ENCODE measurements at regions not wholly inside any gene's neighbourhood (a gene's known extent, or its start where the extent isn't known, plus 50 kb on each side); places are given as distances from the start of the nearest gene placed in this dataset.

- no peak for TF ChIP-seq CTCF (IDR thresholded peaks at IDR 0.05)
These were observed 381.1 kb upstream of the PHF14 start for GRCh38 chr7:10592604-10593003.

GRCh38 chr7:10593080-10593479, 380.6 kb upstream of the PHF14 start:
- H3K4me3 Mint-ChIP-seq (ENCODE audit: unreplicated experiment): no peak overlapping the region
- H3K27me3 Mint-ChIP-seq (ENCODE audit: unreplicated experiment): peaks cover 2% of the 10 kb centered on the region
- no peak overlapping the region for H3K27ac Mint-ChIP-seq (ENCODE audit: unreplicated experiment)

More at GRCh38 chr7:10592604-10593003, 381.1 kb upstream of the PHF14 start:
- DNase-seq (ENCODE audit: extremely low spot score, unreplicated experiment): no peak
- Mint-ChIP-seq H3K27me3 (ENCODE audit: unreplicated experiment) (peaks cover 2% of the 10 kb centered on the region), H3K9me3 (ENCODE audit: unreplicated experiment) (no peaks in the 10 kb centered on the region), H3K36me3 (ENCODE audit: unreplicated experiment) (no peaks in the 10 kb centered on the region), H3K4me1 (ENCODE audit: unreplicated experiment) (peaks cover 4% of the 10 kb centered on the region), H3K27ac (ENCODE audit: unreplicated experiment) (no peak overlapping the region), H3K4me3 (ENCODE audit: unreplicated experiment) (no peak overlapping the region)

GRCh38 chr7:10596827-10597226, 376.8 kb upstream of the PHF14 start:
- Mint-ChIP-seq H3K4me1 (ENCODE audit: unreplicated experiment) (no peaks in the 10 kb centered on the region), H3K4me3 (ENCODE audit: unreplicated experiment) (no peak overlapping the region), H3K27ac (ENCODE audit: unreplicated experiment) (no peak overlapping the region), H3K27me3 (ENCODE audit: unreplicated experiment) (no peaks in the 10 kb centered on the region), H3K36me3 (ENCODE audit: unreplicated experiment) (no peaks in the 10 kb centered on the region), H3K9me3 (ENCODE audit: unreplicated experiment) (no peaks in the 10 kb centered on the region)
- DNase-seq (ENCODE audit: extremely low spot score, unreplicated experiment): no peak
- TF ChIP-seq CTCF (IDR thresholded peaks at IDR 0.05): no peak

More at GRCh38 chr7:10593080-10593479, 380.6 kb upstream of the PHF14 start:
- DNase-seq (ENCODE audit: extremely low spot score, unreplicated experiment): no peak
- Mint-ChIP-seq H3K9me3 (ENCODE audit: unreplicated experiment) (no peaks in the 10 kb centered on the region), H3K36me3 (ENCODE audit: unreplicated experiment) (no peaks in the 10 kb centered on the region), H3K4me1 (ENCODE audit: unreplicated experiment) (peaks cover 2% of the 10 kb centered on the region)
- no peak for TF ChIP-seq CTCF (IDR thresholded peaks at IDR 0.05)

- no peaks in the 10 kb centered on the region for H3K9me3 Mint-ChIP-seq (ENCODE audit: unreplicated experiment)
- no peaks in the 10 kb centered on the region for H3K27me3 Mint-ChIP-seq (ENCODE audit: unreplicated experiment)
- TF ChIP-seq CTCF (IDR thresholded peaks at IDR 0.05): no peak
- DNase-seq (ENCODE audit: extremely low spot score, unreplicated experiment): no peak
- H3K4me1 Mint-ChIP-seq (ENCODE audit: unreplicated experiment): no peaks in the 10 kb centered on the region
- no peak overlapping the region for H3K27ac Mint-ChIP-seq (ENCODE audit: unreplicated experiment)
- H3K4me3 Mint-ChIP-seq (ENCODE audit: unreplicated experiment): no peak overlapping the region
- no peaks in the 10 kb centered on the region for H3K36me3 Mint-ChIP-seq (ENCODE audit: unreplicated experiment)
These were observed 369.5 kb upstream of the PHF14 start for GRCh38 chr7:10604128-10604527.

- Mint-ChIP-seq H3K27me3 (ENCODE audit: unreplicated experiment) (no peaks in the 10 kb centered on the region), H3K4me3 (ENCODE audit: unreplicated experiment) (no peak overlapping the region), H3K4me1 (ENCODE audit: unreplicated experiment) (no peaks in the 10 kb centered on the region), H3K36me3 (ENCODE audit: unreplicated experiment) (no peaks in the 10 kb centered on the region), H3K27ac (ENCODE audit: unreplicated experiment) (no peak overlapping the region), H3K9me3 (ENCODE audit: unreplicated experiment) (peaks cover 5% of the 10 kb centered on the region)
- no peak for TF ChIP-seq CTCF (IDR thresholded peaks at IDR 0.05)
- DNase-seq (ENCODE audit: extremely low spot score, unreplicated experiment): no peak
These were observed 360.7 kb upstream of the PHF14 start for GRCh38 chr7:10612950-10613349.
